ENCODE measurements at regions not wholly inside any gene's neighbourhood (a gene's known extent, or its start where the extent isn't known, plus 50 kb on each side); places are given as distances from the start of the nearest gene placed in this dataset.
"Not testable (repeated sequence)": the region's sequence is repeated elsewhere in the genome, so short reads cannot be mapped to it uniquely, and the experiment has no call there.

DNA sequence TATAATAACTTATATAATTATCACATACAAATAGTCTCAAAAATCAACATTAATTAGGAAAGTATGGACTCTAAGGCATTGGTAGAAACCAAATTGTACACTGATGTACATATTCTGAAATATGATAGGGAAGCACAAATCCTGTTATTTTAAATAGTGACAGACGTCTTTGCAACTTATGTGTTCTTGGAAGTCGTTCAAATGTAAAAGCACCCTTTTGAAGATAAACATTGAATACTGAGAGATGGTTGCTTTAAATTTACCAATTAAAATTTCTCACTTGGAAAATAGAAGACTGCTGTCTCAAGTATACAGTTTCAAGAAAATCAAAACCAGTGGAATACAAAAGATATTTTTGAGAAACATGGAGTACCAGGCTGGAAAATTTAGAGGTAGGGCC is 457.4 kb upstream of the NUDT12 start:
- no peak for DNase-seq

DNA sequence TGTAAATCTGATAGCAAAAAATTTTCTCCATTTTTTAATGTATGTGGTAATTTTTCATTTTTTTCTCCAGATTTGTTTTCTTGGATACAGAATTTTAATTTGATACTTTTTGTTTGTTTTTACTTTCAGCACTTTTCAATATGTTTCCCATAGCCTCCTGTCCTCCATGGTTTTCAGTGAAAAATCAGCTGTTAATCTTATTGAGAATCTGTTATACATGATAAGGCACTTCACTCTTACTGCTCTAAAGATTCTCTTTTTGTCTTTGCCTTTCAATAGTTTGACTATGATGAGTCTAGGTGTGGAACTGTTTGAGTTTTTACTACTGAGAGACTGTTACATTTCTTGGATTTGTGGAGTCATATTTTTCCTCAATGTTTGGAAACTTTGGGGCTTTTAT is 455.7 kb upstream of the NUDT12 start:
- DNase-seq: no peak

GRCh38 chr5:104016646-104017045 is 454.1 kb upstream of the NUDT12 start:
- no peak for DNase-seq

DNA sequence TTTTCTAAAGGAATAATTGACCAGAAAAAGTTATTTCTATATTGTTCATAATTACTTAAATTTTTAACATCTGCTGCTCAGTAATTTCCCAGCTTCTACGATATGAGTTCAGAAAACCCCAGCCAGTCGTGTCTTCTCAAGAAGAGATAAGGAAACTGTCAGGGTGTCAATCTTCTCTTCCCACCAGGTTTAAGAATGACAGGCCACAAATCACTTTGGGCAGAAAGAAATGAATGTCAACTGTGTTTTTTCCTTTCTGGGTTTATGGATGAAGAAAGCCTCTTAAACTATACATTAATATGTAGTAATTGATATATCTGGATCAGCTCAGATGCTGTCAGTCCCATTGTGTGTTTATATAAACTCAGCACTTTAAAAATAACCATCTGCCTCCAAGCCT is 453.2 kb upstream of the NUDT12 start:
- no peak for DNase-seq

- DNase-seq: not testable (repeated sequence)
Measured at GRCh38 chr5:104002783-104003182, 440.2 kb upstream of the NUDT12 start.

DNA sequence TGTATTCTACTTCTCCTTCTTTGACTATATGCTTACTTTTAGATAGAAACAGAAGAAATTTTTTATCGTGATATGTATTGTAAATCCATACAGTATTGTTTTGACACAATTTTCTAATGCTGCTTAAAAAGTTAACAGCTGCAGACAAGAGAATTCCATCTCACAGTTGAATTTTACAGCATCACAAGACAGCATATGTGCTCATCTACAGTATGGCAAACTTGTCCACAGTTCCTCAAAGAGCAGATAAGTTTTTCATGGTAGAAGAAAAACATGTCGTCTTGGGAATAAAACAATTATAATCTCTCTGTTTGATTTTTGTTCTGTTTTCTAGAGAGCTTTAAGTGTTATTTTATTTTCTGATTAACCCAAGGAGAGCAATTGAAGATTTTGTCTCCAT is 438.5 kb upstream of the NUDT12 start:
- DNase-seq: no peak

DNA sequence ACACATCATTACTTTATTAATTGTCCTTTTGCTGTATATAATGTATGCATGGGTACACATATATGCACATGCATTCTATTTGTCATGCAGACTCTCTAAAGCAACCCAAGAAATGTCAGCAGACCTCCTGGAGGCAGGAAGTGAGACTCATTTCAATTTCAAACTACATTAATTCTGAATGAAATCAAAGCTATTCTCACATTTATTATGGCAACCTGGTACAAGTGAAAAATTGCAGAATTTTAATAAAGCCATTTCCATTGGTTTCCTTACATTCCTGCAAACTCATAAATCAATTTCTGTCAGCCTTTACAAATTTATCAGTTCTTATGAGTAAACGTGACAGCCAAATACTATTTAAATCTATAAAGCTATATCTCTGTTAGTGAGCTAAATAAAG is 430.4 kb upstream of the NUDT12 start:
- DNase-seq: no peak

DNA sequence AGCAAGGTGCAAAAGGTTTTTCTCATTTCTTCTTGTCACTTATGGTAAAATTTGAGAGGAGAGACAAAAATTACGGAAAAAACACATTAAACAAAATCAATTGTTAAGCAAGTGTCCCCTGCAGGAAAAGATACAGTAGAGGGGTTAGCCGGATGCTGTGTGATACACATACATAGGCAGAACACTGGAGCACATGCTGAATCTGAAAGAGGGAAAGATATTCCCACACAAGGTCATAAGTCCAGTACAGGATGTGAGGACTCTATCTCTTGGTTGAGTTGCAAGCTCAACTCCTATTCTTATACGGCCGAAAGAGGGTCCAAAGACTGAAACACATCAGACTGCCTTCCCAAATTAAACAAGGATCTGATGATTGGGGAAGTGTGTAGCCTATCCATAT is 427.5 kb upstream of the NUDT12 start:
- DNase-seq: no peak

GRCh38 chr5:103981592-103981991 is 419.0 kb upstream of the NUDT12 start:
- DNase-seq: no peak

DNA sequence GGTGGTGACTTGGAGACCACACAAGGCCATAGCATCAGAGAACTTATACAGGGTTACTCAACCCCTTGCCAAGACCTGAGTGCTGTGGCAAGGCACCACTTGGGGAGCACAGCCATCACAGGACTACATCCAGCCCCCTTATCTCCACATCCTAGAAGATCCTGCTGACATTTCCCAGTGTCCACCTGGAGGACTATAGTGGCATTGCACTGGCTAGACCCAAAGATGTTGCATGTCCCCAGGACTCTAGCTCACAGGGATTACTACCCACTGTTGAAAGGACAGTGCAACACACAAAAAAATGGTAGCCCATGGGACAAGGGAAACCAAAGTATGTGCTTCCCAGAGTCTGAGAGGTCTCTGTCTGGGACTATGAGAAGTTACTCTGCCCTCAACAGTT is 411.1 kb upstream of the NUDT12 start:
- no peak for DNase-seq

DNA sequence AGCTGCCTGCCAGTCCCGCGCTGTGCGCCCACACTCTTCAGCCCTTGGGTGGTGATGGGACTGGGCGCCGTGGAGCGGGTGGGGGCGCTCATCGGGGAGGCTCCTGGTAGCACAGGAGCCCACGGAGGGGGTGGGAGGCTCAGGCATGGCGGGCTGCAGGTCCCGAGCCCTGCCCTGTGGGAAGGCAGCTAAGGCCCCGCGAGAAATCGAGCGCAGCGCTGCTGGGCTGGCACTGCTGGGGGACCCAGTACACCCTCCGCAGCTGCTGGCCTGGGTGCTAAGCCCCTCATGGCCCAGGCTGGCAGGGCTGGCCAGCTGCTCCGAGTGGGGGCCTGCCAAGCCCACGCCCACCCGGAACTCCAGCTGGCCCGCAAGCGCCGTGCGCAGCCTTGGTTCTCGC is 403.7 kb upstream of the NUDT12 start:
- not testable (repeated sequence) for DNase-seq

DNA sequence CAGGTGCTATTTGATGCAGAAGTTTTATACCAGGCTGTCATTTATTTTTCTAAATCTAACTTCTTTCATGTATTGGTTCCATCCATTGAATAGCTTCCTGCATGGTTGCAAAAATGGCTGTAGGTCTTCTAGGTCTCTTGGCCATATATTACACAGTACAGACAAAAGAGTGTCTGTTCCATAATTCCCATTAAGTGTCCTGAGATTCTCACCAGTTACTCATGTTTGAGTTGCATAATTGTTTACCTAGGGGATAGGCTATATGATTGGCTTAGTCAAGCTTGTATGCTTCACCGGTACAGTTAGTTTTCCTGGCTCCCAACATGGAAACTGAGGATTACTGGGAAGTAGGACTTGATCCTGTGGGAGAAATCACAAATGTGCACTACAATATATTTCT is 399.4 kb upstream of the NUDT12 start:
- no peak for DNase-seq

DNA sequence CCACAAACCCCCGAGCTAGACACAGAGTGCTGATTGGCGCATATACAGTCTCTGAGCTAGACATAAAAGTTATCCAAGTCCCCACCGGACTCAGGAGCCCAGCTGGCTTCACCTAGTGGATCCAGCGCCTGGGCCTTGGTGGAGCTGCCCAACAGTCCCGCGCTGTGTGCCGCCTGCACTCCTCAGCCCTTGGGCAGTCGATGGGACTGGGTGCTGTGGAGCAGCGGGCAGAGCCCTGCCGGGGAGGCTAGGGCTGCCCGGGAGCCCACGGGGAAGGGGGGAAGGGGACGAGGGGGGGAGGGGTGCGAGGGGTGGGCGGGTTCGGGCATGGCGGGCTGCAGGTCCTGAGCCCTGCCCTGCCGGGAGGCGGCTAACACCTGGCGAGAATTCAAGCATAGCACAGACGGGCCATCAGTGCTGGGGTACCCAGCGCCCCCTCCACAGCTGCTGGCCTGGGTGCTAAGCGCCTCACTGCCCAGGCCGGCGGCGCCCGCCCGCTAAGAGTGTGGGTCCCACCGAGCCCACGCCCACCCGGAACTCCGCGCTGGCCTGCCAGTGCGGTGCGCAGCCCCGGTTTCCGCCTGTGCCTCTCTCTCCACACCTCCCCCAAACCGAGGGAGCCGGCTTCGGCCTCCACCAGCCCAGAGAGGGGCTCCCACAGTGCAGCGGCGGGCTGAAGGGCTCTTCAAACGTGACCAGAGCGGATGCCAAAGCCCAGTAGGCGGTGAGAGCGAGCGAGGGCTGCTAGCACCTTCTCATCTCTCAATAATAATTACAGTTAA is 391.2 kb upstream of the NUDT12 start:
- no peak for DNase-seq

- DNase-seq: no peak
Measured at GRCh38 chr5:103951776-103952175, 389.2 kb upstream of the NUDT12 start.

DNA sequence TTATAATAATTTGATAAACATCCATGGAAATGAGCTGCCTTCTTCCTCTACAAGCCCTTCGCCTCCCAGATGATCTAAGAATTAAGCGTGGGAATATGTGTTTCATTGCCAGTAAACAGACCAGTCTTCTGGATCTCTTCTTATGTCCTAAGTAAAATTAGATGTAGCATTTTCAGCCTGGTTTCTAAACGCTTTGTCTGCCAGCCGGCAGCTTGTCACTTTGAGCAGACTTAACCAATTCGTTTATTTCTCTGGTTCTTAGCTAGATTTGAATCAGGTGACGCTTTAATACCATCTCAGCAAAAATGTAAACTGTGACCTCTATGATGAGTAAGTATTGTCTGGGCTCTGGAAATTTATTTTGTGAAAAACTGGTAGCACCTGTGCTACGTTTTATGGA is 380.6 kb upstream of the NUDT12 start:
- DNase-seq: no peak

DNA sequence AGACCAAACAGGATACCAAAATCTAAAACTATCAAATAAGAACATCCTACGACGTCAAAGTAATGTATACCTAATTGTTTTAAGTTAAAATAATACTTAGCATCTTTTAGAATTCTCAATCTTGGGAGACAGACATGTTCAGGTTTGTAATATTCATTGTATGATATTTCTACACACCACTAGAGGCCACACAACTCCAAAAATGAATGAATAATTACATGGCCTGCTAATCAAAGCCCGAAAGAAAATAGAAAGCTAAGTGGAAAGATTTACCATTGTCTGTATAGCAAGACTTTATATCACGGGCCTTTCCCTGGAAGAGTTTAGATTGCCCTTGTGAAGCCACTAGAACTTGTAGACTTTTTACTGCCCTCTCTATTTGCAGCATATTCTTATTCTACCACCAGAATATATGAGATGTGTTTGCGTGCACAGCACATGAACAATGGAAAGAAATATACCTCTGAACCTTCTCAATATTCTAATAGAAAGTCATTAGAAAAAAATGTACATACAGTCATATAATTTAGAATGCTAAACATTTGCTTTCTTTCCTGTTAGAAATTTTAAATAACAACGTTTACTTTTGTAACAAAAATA is 380.1 kb upstream of the NUDT12 start:
- DNase-seq: no peak

DNA sequence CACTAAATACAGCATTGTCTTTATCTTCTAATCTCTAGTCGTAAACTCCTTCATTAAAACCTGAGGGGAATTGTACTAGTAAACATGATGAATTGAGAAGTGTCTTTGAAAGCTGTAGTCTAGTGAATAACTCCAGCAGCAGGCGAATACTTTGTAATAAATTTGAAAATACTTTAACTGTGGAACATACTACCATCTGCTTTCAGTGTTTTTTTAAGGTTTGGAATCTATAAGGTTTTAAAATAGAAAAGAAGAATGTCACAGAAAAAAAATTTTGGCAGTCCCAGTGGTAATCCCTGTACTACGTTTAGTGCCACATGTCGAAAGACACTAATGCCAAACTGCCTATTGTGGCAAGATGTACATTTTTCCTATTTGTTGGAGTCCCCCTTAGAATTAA is 379.0 kb upstream of the NUDT12 start:
- no peak for DNase-seq

DNA sequence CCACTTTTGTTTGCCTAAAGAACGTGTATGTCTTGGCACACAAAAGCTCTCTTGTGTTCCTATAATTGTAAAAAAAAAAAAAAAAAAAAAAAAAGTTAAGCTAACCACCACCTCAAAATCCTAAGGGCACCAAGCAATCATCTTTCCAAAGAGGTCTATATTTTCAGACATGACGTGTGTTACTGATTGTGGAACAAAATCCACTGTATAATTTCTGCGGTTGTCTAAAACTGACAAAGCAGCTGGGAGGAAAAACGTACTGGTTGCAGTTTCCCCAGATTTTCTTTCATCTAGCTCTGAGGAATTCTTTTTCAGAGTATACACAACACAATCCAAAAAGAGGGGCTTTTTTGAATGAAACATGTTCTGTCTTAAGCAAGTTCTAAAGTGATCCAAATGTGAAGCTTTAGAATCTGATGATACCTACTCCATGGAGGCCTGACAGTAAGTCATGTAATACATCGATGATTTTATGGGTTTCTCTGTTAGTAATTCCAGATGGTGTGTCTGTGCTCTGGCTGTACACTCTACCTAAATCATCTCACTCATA is 375.6 kb upstream of the NUDT12 start:
- no peak for DNase-seq

DNA sequence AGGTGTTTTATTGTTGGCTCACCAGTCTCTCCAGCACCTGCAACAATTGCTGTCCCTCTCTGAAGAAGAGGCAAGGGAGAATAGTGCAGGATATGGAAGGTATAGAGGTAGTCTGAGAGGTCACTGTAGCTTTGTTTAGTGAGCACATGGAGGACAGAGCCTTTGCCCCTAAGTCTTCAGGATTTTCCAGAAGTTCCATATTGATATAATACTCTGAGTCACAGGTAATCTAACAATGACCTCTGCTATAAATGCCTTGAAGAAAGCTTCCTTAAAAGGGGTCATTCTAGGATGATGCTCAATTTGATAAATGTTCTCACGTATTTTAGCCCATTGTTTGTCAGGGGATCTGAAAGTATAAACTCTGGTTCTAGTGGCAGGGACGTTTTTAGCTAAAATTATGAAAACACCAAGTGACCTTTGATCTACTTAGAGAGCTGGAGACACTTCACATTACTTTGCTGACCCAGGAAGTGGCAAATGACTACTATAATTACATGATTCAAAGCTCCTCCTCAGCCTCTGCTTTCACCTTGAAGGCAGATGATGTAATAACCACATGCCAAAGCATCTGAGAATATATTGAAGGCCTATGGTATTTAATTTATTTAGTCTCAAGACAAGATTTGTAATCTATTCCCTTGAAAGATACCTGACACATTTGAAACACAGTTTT is 366.9 kb upstream of the NUDT12 start:
- DNase-seq: no peak

GRCh38 chr5:103927739-103928138 is 365.1 kb upstream of the NUDT12 start:
- DNase-seq: no peak

DNA sequence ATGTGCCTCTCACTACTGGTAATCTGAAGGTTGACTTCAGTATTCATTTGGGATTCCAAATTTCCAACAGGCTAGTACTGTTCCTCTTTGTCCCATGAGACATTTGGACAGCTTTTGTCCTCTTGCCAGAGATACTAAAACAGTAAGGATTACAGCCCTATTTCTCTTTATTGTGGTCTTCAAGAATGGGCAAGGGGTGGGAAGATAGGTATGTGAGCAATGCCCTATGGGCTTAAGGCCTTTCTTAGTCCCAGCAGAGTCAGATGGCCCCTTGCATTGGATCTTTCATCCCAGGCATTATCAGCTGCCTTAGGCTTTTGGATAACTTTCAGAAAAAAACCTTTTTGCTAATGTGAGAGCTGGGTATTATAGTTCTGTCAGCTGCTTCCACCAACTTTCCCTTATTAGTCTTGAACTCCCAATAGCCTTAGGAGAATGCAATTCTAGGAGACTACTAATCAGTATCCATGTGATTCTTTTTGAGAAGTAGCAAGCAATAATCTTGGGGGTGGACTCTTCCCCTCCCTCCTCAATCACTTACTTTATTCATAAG is 361.1 kb upstream of the NUDT12 start:
- no peak for DNase-seq

- no peak for DNase-seq
Measured at GRCh38 chr5:103919506-103919905, 356.9 kb upstream of the NUDT12 start.

GRCh38 chr5:103918668-103919367 is 356.2 kb upstream of the NUDT12 start:
- no peak for DNase-seq
